Prostate gland (tissue), 2 donors: ENCODE measurements at regions not wholly inside any gene's neighbourhood (a gene's known extent, or its start where the extent isn't known, plus 50 kb on each side); places are given as distances from the start of the nearest gene placed in this dataset.
"Not testable (repeated sequence)": the region's sequence is repeated elsewhere in the genome, so short reads cannot be mapped to it uniquely, and the experiment has no call there.

ENCODE experiments used
- DNase-seq: peaks from one replicate; pipeline ENCODE4 v3.0.0-alpha.2; 2019; ENCODE audit warnings: low spot score
- H3K27ac ChIP-seq, 2 donors: fragments of 200-600 bp; sonication (generic); 2 replicates each; pipeline ENCODE4 v1.5.1; 2017 to 2019
- H3K27me3 ChIP-seq: fragments of 200-600 bp; sonication (generic); replicated peaks from 2 replicates; pipeline ENCODE4 v1.5.1; 2019; ENCODE audit not compliant: insufficient read depth
- H3K36me3 ChIP-seq, 2 donors: fragments of 200-600 bp; sonication (generic); 1 replicate in 1 of 2; 2 replicates in 1 of 2; pipeline versions ENCODE4 v1.5.1 to v1.8.1; 2017 to 2019
- H3K4me1 ChIP-seq: fragments of 200-600 bp; sonication (generic); replicated peaks from 2 replicates; pipeline ENCODE4 v1.5.1; 2019
- H3K4me3 ChIP-seq, 2 donors: fragments of 200-600 bp; sonication (generic); 2 replicates each; pipeline ENCODE4 v1.5.1; 2017 to 2019
- H3K9me3 ChIP-seq: fragments of 200-600 bp; sonication (generic); 2 replicates; pipeline ENCODE4 v1.5.1; 2017
- POLR2A ChIP-seq: fragments of 450-650 bp; IDR thresholded peaks from one replicate; pipeline ENCODE4 v1.6.1; 2016; ENCODE audit warnings: antibody characterized with exemption, mild to moderate bottlenecking
- POLR2AphosphoS5 ChIP-seq: sonication (generic); formaldehyde crosslinking; IDR thresholded peaks from one replicate; pipeline ENCODE4 v1.6.1; 2017; ENCODE audit warnings: antibody characterized with exemption
- WGBS: methylation state at CpG from one replicate; pipeline ENCODE4 v1.1.5; 2018; 5-methylcytosine and 5-hydroxymethylcytosine counted together
- intact Hi-C: fragments of 100-400 bp; cut with DNase I; formaldehyde crosslinking; loops from one replicate; pipeline ENCODE4 v1.14.2; 2022
- TF ChIP-seq, protein P1 (sequence below), 4 experiments: fragments of 200-600 bp in 2 of 4; fragments of 450-650 bp in 2 of 4; sonication (generic) in 2 of 4; IDR thresholded peaks; 1 replicate in 3 of 4; 2 replicates in 1 of 4; pipeline ENCODE4 v1.5.1; 2016 to 2019; ENCODE audit warnings: antibody characterized with exemption in 4 of 4, mild to moderate bottlenecking in 2 of 4, moderate library complexity in 2 of 4

DNA sequence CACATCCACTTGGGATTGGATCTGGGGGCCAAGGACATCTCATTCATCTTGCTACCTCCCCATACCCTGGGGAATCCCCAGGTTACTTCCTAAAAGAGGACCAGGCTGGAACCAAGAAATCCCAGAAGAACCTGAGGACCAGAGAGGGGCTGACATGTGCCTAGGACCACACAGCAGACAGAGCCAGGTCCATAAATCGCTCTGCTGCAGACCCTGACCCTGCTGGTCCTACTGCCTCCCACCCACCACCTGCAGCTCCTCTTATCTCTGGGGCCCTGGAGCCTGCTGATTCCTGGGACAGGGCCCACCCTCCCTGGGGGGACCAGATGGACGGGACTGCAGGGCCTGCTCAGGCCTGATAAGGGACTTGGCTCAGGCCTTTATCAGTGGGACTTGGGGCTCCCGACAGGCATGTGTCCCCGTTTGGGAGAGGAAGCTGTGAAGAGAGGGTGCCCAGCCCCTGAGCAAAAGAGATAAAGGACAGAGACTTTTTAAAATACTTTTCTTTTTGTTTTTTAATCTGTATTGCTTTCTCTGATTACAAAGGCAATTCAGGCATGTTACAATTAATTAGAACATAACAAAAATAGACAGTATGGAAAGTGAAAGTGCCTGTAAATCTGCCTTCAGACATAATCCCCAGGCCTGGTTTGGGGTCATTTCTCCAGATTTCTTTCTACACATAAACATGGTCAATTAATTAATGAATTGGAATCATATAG, 101.3 kb upstream of the LARP1 start:
- H3K27ac ChIP-seq = peak overlapping the region; percentile 50 to 61
- H3K36me3 ChIP-seq = no peaks in the 10 kb centered on the region
- WGBS = 25% methylated on average over 4 of the region's 4 CpGs
- DNase-seq = no peak
- H3K4me1 ChIP-seq = no peaks in the 10 kb centered on the region
- intact Hi-C loops = no loop called here
- H3K27me3 ChIP-seq = no peaks in the 10 kb centered on the region
- H3K9me3 ChIP-seq = no peaks in the 10 kb centered on the region
- H3K4me3 ChIP-seq = no peak overlapping the region
- no peak for TF ChIP-seq POLR2AphosphoS5
- TF ChIP-seq, protein P1, sequence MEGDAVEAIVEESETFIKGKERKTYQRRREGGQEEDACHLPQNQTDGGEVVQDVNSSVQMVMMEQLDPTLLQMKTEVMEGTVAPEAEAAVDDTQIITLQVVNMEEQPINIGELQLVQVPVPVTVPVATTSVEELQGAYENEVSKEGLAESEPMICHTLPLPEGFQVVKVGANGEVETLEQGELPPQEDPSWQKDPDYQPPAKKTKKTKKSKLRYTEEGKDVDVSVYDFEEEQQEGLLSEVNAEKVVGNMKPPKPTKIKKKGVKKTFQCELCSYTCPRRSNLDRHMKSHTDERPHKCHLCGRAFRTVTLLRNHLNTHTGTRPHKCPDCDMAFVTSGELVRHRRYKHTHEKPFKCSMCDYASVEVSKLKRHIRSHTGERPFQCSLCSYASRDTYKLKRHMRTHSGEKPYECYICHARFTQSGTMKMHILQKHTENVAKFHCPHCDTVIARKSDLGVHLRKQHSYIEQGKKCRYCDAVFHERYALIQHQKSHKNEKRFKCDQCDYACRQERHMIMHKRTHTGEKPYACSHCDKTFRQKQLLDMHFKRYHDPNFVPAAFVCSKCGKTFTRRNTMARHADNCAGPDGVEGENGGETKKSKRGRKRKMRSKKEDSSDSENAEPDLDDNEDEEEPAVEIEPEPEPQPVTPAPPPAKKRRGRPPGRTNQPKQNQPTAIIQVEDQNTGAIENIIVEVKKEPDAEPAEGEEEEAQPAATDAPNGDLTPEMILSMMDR (IDR thresholded peaks at IDR 0.05) = no peak
- no peak for TF ChIP-seq POLR2A

GRCh38 chr5:154653418-154653763, 101.8 kb upstream of the LARP1 start:
- no peak overlapping the region for H3K27ac ChIP-seq

DNA sequence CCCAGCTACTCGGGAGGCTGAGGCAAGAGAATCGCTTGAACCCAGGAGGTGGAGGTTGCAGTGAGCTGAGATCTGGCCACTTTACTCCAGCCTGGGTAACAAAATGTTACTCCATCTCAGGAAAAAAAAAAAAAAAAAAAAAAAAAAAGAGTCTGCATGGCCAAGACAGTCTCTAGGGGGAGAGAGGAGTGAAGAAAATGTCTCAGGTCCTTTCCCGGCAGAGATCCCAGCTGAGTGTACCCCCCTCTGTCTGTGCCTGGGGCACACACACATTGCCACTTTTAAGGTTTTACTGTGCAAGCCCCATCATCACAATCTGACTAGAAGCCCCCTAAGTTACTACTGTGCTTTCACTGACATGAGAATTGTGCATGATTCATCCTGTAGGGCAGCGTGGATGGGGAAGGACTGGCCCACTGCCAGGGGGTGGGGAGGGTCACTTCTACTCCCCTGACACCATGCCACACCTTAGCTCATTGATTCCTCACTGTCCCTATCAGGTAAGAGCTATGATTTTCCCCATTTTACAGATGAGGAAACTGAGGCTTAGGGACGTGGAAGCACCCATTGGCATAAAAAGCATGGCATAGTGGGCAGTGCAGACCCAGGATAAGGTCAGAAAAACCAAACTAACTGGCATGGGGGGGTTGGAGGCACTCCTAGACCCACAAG, 102.3 kb upstream of the LARP1 start:
- Histone ChIP-seq H3K4me3 (no peak overlapping the region), H3K36me3 (no peaks in the 10 kb centered on the region), H3K27ac (no peak overlapping the region), H3K27me3 (no peaks in the 10 kb centered on the region), H3K9me3 (no peaks in the 10 kb centered on the region), H3K4me1 (no peaks in the 10 kb centered on the region)
- DNase-seq = no peak
- intact Hi-C loops = no loop called here
- TF ChIP-seq, protein P1 (IDR thresholded peaks at IDR 0.05) = no peak
- no peak for TF ChIP-seq POLR2A
- TF ChIP-seq POLR2AphosphoS5 = no peak
- WGBS = 77% methylated on average over 5 of the region's 5 CpGs

More at GRCh38 chr5:154653418-154653763, 101.8 kb upstream of the LARP1 start:
- intact Hi-C loops = no loop called here
- Histone ChIP-seq H3K9me3 (no peaks in the 10 kb centered on the region), H3K27me3 (no peaks in the 10 kb centered on the region), H3K36me3 (no peaks in the 10 kb centered on the region), H3K4me3 (no peak overlapping the region), H3K4me1 (no peaks in the 10 kb centered on the region)
- DNase-seq = no peak
- TF ChIP-seq, protein P1 (IDR thresholded peaks at IDR 0.05) = no peak
- TF ChIP-seq POLR2A (no peak), POLR2AphosphoS5 (no peak)
- 100% methylated on average over 3 of the region's 3 CpGs for WGBS

GRCh38 chr5:154651795-154652194, 103.4 kb upstream of the LARP1 start:
- H3K9me3 ChIP-seq, H3K36me3 ChIP-seq, H3K4me1 ChIP-seq, DNase-seq, H3K4me3 ChIP-seq, H3K27me3 ChIP-seq, H3K27ac ChIP-seq: not testable (repeated sequence)
- intact Hi-C loops = loop anchor here (2.0 kb wide), 1 partner anchor 159 kb away; no protein-coding TSS in a partner anchor
- 91% methylated on average over 5 of the region's 5 CpGs for WGBS

DNA sequence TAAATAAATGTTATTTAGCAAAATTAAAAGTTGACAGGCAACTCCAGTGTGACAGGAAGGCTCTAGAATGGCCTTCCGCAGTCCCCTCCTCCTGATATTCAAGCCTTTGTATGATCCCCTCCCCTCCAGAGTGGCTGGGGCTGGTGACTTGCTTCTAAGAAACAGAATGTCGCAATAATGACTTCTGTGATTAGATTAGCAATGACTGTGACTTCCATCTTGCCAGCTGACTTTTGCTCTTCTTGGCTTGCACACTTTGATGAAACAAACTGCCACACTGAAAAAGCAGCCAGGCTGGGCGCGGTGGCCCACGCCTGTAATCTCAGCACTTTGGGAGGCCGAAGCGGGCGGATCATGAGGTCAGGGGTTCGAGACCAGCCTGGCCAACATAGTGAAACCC, 106.5 kb upstream of the LARP1 start:
- no peaks in the 10 kb centered on the region for H3K27me3 ChIP-seq
- H3K4me1 ChIP-seq = peaks cover 3% of the 10 kb centered on the region
- DNase-seq = no peak
- TF ChIP-seq, protein P1 (IDR thresholded peaks at IDR 0.05) = no peak
- TF ChIP-seq POLR2AphosphoS5 (no peak), POLR2A (no peak)
- H3K4me3 ChIP-seq = no peak overlapping the region
- H3K9me3 ChIP-seq = no peaks in the 10 kb centered on the region
- H3K27ac ChIP-seq = no peak overlapping the region
- intact Hi-C loops = no loop called here
- no peaks in the 10 kb centered on the region for H3K36me3 ChIP-seq
- 95% methylated on average over 9 of the region's 9 CpGs for WGBS
